Adrenal gland (tissue), 9 donors: ENCODE measurements at regions not wholly inside any gene's neighbourhood (a gene's known extent, or its start where the extent isn't known, plus 50 kb on each side); places are given as distances from the start of the nearest gene placed in this dataset.
A peak's percentile ranks its signal among the peaks of the same experiment; 100 is the strongest.

Source experiments
- DNase-seq, 7 donors: peaks; one replicate each; pipeline ENCODE4 v3.0.0-alpha.2; 2019 to 2020
- H3K27ac ChIP-seq, 5 donors: fragments of 200-600 bp; sonication (generic) in 4 of 5; 1 replicate in 3 of 5; 2 replicates in 2 of 5; pipeline versions ENCODE4 v1.5.1 to v1.8.0; 2016 to 2020; ENCODE audit warnings: mild to moderate bottlenecking in 1 of 5
- H3K27me3 ChIP-seq: fragments of 200-600 bp; 2 replicates; pipeline ENCODE4 v1.8.0; 2021
- H3K36me3 ChIP-seq, 2 donors: fragments of 200-600 bp; replicated peaks in 1 of 2; 1 replicate in 1 of 2; 2 replicates in 1 of 2; pipeline versions ENCODE4 v1.5.1 to v1.8.0; 2018 to 2022
- H3K4me1 ChIP-seq, 2 donors: fragments of 200-600 bp; replicated peaks in 1 of 2; 1 replicate in 1 of 2; 2 replicates in 1 of 2; pipeline versions ENCODE4 v1.5.1 to v1.8.0; 2018 to 2021
- H3K4me3 ChIP-seq, 4 donors: fragments of 200-600 bp; sonication (generic) in 3 of 4; one replicate each; pipeline ENCODE4 v1.5.1; 2016 to 2018
- H3K9me3 ChIP-seq, 3 donors: fragments of 200-600 bp; sonication (generic) in 1 of 3; replicated peaks in 1 of 3; 1 replicate in 2 of 3; 2 replicates in 1 of 3; pipeline versions ENCODE4 v1.5.1 to v1.8.0; 2016 to 2021
- CTCF ChIP-seq, 6 experiments: fragments of 450-650 bp in 4 of 6; fragments of 200-600 bp in 2 of 6; sonication (generic) in 1 of 6; IDR thresholded peaks; 1 replicate in 5 of 6; 2 replicates in 1 of 6; pipeline versions ENCODE4 v1.5.1 to v1.8.0; 2016 to 2021; ENCODE audit warnings: antibody characterized with exemption in 6 of 6, mild to moderate bottlenecking in 2 of 6, moderate library complexity in 1 of 6
- POLR2A ChIP-seq, 2 donors: fragments of 450-650 bp; IDR thresholded peaks; one replicate each; pipeline ENCODE4 v1.6.1; 2017; ENCODE audit warnings: antibody characterized with exemption in 2 of 2, mild to moderate bottlenecking in 2 of 2, moderate library complexity in 1 of 2
- WGBS, 4 donors: extraction: QIAGEN DNeasy Blood & Tissue Kit in 2 of 4; methylation state at CpG; one replicate each; pipeline versions ENCODE4 v1.1.5 to v1.1.7; 2013 to 2017; 5-methylcytosine and 5-hydroxymethylcytosine counted together
- intact Hi-C, 2 donors: fragments of 100-400 bp; cut with DNase I; formaldehyde crosslinking; loops; one replicate each; pipeline versions ENCODE4 v1.14.1 to v1.15.0; 2022 to 2023
- donor health status: healthy with polysubstance abuse.
- donor health status: Bipolar disorder and iron deficiency.
- donor health status: DM: yes; HTN: yes; CAD: no.
- donor health status: DM: no; HTN: no; CAD: no.
- donor health status: DM: no; HTN: no; CAD: no.

- H3K36me3 ChIP-seq, result no peaks in the 10 kb centered on the region
- H3K27ac ChIP-seq, result no peak overlapping the region
- TF ChIP-seq POLR2A (IDR thresholded peaks at IDR 0.05) (no peak), CTCF (IDR thresholded peaks at IDR 0.05) (no peak)
- 33 to 50% (median 39%) methylated on average over 3 of the region's 3 CpGs for WGBS, 4 donors
- no peaks in the 10 kb centered on the region for H3K4me1 ChIP-seq
- intact Hi-C loops, result no loop called here
- no peaks in the 10 kb centered on the region for H3K9me3 ChIP-seq
- H3K4me3 ChIP-seq, result no peak overlapping the region
- peak in 4 of 7 donors; percentile 15 to 41 (median 26) for DNase-seq
- H3K27me3 ChIP-seq, result no peaks in the 10 kb centered on the region
Observed at GRCh38 chr10:109740436-109740835, 182.9 kb downstream of the XPNPEP1 start.

- Histone ChIP-seq H3K9me3 (no peaks in the 10 kb centered on the region), H3K36me3 (no peaks in the 10 kb centered on the region), H3K4me3 (no peak overlapping the region), H3K27ac (no peak overlapping the region), H3K27me3 (no peaks in the 10 kb centered on the region), H3K4me1 (no peaks in the 10 kb centered on the region)
- intact Hi-C loops, result no loop called here
- DNase-seq, result no peak
- 57 to 81% (median 70%) methylated on average over 5 of the region's 5 CpGs for WGBS, 4 donors
- TF ChIP-seq POLR2A (IDR thresholded peaks at IDR 0.05) (no peak), CTCF (IDR thresholded peaks at IDR 0.05) (no peak)
Observed at GRCh38 chr10:109737626-109738025, 185.7 kb downstream of the XPNPEP1 start.

GRCh38 chr10:109737009-109737408, 186.3 kb downstream of the XPNPEP1 start:
- WGBS, 4 donors, result 42 to 59% (median 56%) methylated on average over 4 of the region's 4 CpGs
- intact Hi-C loops, result no loop called here
- Histone ChIP-seq H3K4me3 (no peak overlapping the region), H3K36me3 (no peaks in the 10 kb centered on the region), H3K27ac (no peak overlapping the region), H3K9me3 (no peaks in the 10 kb centered on the region), H3K27me3 (no peaks in the 10 kb centered on the region), H3K4me1 (no peaks in the 10 kb centered on the region)
- TF ChIP-seq POLR2A (IDR thresholded peaks at IDR 0.05), result no peak
- TF ChIP-seq CTCF (IDR thresholded peaks at IDR 0.05), result no peak
- DNase-seq, result no peak

- Histone ChIP-seq H3K4me1 (no peaks in the 10 kb centered on the region), H3K27me3 (no peaks in the 10 kb centered on the region), H3K4me3 (no peak overlapping the region), H3K9me3 (no peaks in the 10 kb centered on the region), H3K36me3 (no peaks in the 10 kb centered on the region), H3K27ac (no peak overlapping the region)
- TF ChIP-seq POLR2A (IDR thresholded peaks at IDR 0.05) (no peak), CTCF (IDR thresholded peaks at IDR 0.05) (no peak)
- intact Hi-C loops, result no loop called here
- 64 to 81% (median 73%) methylated on average over 4 of the region's 4 CpGs for WGBS, 4 donors
- DNase-seq, result no peak
Observed at GRCh38 chr10:109735776-109736175, 187.5 kb downstream of the XPNPEP1 start.
